Omental fat pad (tissue), 3 donors: ENCODE measurements at regions not wholly inside any gene's neighbourhood (a gene's known extent, or its start where the extent isn't known, plus 50 kb on each side); places are given as distances from the start of the nearest gene placed in this dataset.

ENCODE experiments used
- ATAC-seq: fragments of 150-250 bp; one replicate; pipeline ENCODE4 v1.9.1; 2016; ENCODE audit warnings: mild to moderate bottlenecking, moderate library complexity; ENCODE audit not compliant: low FRiP score
- DNase-seq: peaks from one replicate; pipeline ENCODE4 v3.0.0-alpha.2; 2019; ENCODE audit warnings: low spot score
- TF ChIP-seq, protein P1 (sequence below), 3 donors: fragments of 450-650 bp; IDR thresholded peaks; one replicate each; pipeline ENCODE4 v1.5.1; 2016 to 2017; ENCODE audit warnings: antibody characterized with exemption in 3 of 3, mild to moderate bottlenecking in 3 of 3, moderate library complexity in 2 of 3

DNA sequence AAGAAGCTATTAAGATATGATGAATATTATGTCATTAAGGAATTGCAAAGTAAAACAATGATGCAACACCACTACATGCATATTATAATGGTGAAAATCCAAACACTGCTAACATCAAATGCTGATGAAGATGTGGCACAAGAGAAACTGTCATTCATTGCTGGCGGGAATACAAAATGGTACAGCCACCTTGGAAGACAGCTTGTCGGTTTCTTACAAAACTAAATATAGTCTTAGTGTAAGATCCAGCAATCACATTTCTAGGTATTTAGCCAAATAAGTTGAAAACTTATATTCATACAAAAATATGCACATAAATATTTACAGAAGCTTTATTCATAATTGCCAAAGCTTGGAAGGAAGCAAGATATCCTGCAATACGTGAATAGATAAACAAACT is 114.9 kb upstream of the EDNRB start:
- TF ChIP-seq, protein P1, sequence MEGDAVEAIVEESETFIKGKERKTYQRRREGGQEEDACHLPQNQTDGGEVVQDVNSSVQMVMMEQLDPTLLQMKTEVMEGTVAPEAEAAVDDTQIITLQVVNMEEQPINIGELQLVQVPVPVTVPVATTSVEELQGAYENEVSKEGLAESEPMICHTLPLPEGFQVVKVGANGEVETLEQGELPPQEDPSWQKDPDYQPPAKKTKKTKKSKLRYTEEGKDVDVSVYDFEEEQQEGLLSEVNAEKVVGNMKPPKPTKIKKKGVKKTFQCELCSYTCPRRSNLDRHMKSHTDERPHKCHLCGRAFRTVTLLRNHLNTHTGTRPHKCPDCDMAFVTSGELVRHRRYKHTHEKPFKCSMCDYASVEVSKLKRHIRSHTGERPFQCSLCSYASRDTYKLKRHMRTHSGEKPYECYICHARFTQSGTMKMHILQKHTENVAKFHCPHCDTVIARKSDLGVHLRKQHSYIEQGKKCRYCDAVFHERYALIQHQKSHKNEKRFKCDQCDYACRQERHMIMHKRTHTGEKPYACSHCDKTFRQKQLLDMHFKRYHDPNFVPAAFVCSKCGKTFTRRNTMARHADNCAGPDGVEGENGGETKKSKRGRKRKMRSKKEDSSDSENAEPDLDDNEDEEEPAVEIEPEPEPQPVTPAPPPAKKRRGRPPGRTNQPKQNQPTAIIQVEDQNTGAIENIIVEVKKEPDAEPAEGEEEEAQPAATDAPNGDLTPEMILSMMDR (IDR thresholded peaks at IDR 0.05): no peak
- ATAC-seq (no peak), DNase-seq (no peak)

DNA sequence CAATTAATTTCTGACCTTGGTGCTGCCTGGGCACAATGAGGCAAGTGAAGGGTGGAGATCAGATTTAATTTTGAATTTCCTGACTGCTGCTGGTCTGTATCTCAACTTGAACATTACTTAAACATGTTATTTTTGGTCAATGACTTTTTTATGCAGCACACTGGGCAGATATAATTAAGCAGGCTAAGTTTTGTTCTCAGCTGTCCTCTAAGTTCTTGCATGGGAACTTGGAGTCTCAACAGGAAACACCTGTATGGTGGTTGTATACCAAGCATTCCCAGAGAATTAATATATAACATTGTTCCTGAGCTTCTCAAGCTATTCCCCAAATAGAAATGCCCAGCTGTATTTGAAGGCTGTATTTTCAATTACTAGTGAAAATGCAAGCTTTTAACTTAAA is 113.5 kb upstream of the EDNRB start:
- no peak for ATAC-seq
- no peak for DNase-seq
- TF ChIP-seq, protein P1 (IDR thresholded peaks at IDR 0.05): no peak

DNA sequence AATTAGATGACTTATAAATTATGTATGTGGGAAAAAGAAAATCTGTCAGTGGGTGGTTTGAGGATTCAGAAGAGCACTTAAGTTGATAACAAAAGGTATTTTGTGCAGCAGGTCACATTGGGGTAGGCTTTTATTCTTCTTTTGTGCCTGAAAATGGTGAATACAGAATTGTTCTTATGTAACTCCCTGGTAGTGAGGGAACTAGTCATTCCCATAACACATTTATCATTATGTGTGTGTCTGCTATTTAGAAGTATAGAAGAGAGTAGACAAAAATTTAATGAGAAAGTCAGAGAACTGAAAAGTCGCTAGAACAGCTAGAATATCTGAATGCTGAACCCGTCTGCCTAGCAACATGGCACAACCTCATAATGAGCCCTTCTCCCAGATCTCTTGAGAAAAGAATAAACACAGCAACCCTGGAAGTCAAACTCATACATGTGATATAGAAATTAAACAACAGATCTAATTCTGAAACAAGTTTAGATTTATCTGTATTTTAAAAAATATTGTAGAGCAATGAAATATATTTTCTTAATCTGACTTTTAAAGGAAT is 111.8 kb upstream of the EDNRB start:
- DNase-seq (no peak), ATAC-seq (no peak)
- TF ChIP-seq, protein P1 (IDR thresholded peaks at IDR 0.05): no peak

- TF ChIP-seq, protein P1 (IDR thresholded peaks at IDR 0.05): no peak
- ATAC-seq (no peak), DNase-seq (no peak)
Measured at GRCh38 chr13:78029901-78030300, 111.3 kb upstream of the EDNRB start.

DNA sequence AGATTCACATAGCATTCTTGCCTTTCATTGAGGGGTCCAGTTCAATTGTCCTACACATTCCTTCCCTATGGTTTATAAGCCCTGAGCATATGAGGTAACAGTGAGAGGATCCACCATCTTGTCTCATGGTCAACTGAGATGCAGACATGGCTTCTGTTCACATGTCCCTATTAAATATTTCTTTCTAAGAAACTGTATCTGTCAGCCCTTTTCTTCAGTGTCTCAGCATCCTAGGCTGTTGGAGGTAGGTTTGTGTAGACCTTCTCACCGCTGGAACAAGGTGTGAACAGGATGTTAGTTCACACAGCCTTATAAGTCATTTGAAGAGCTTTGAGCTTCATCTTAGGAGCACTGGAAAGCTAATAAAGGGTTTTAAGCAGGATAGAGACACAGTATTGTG is 110.3 kb upstream of the EDNRB start:
- no peak for ATAC-seq
- TF ChIP-seq, protein P1 (IDR thresholded peaks at IDR 0.05): no peak
- no peak for DNase-seq

DNA sequence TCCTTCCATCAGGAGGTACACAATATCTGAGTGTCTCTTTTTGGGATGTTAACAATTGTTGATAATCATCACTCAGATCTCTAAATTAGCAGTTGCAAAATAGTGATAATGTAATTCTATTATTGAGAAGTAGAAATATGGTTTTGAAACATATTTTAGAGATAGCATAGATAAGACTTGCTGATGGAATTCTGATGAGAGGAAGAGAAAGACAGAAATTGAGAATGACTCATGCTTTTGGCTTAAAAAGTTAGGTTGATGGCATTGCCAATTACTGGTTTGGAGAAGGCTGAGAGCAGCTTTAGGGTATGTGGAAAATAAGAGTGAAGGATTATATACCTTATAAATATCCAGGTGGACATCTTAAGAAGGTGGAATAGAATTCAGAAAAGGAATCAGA is 106.4 kb upstream of the EDNRB start:
- no peak for DNase-seq
- TF ChIP-seq, protein P1 (IDR thresholded peaks at IDR 0.05): no peak
- no peak for ATAC-seq

GRCh38 chr13:78022164-78022877 is 103.7 kb upstream of the EDNRB start:
- DNase-seq (no peak), ATAC-seq (no peak)
- TF ChIP-seq, protein P1 (IDR thresholded peaks at IDR 0.05): no peak
